Endothelial cell of umbilical vein (primary cell): ENCODE measurements at regions not wholly inside any gene's neighbourhood (a gene's known extent, or its start where the extent isn't known, plus 50 kb on each side); places are given as distances from the start of the nearest gene placed in this dataset.

Source experiments
- BruUV-seq: library from RNA; stranded (reverse); fragments of 400-500 nt; replicated peaks from 2 replicates; lab custom pipeline; 2021; lab: Mats Ljungman, UMichigan
- CTCF ChIA-PET: fragments of 300-600, 350-600 bp; sonication (Branson Sonifier 250); formaldehyde crosslinking; loops from one replicate; lab custom pipeline; 2021; ENCODE audit warnings: antibody characterized with exemption, inconsistent platforms; lab: Charles Lee
- POLR2A ChIA-PET: fragments of 300-600, 350-600 bp; sonication (Branson Sonifier 250); formaldehyde crosslinking; loops from one replicate; lab custom pipeline; 2021; ENCODE audit warnings: antibody characterized with exemption, inconsistent platforms; lab: Charles Lee
- DNase-seq: peaks from one replicate; pipeline ENCODE4 v3.0.0-alpha.2; 2011; ENCODE audit warnings: low read depth, low spot score
- FAIRE-seq: peaks from 2 replicates; lab custom pipeline; 2011; peaks lifted over from hg19 to GRCh38; lab: Jason Lieb, UNC
- H2AFZ ChIP-seq: 2 replicates; pipeline ENCODE4 v1.6.0; 2012; ENCODE audit warnings: low read depth, low read length, control low read depth, inconsistent platforms
- H3K27ac ChIP-seq: 2 replicates; pipeline ENCODE4 v1.5.1; 2011; ENCODE audit warnings: low read depth, mild to moderate bottlenecking, control low read depth, low read length, moderate library complexity; ENCODE audit not compliant: insufficient read depth
- H3K27me3 ChIP-seq, 2 experiments: 2 replicates each; pipeline versions ENCODE4 v1.6.0 to v1.6.1; 2011; ENCODE audit warnings: low read length in 2 of 2, mixed read lengths in 1 of 2; ENCODE audit not compliant: control insufficient read depth in 2 of 2, insufficient read depth in 2 of 2
- H3K36me3 ChIP-seq, 2 experiments: 2 replicates in 1 of 2; 3 replicates in 1 of 2; pipeline ENCODE4 v1.5.1; 2011; ENCODE audit warnings: low read length in 2 of 2, mild to moderate bottlenecking in 1 of 2, moderate library complexity in 1 of 2; ENCODE audit not compliant: control insufficient read depth in 2 of 2, insufficient read depth in 2 of 2; ENCODE audit errors: extremely low read depth in 1 of 2
- H3K4me1 ChIP-seq: 3 replicates; pipeline ENCODE4 v1.5.1; 2011; ENCODE audit warnings: mild to moderate bottlenecking, low read length; ENCODE audit not compliant: control insufficient read depth, insufficient read depth; ENCODE audit errors: extremely low read depth
- H3K4me2 ChIP-seq: 2 replicates; pipeline ENCODE4 v1.6.1; 2011; ENCODE audit warnings: low read length, control low read depth, mixed read lengths; ENCODE audit not compliant: insufficient read depth
- H3K4me3 ChIP-seq, 3 experiments: fragments of 200-600 bp in 1 of 3; sonication (generic), shearing (Covaris generic) in 1 of 3; replicated peaks in 1 of 3; 2 replicates each; pipeline ENCODE4 v1.5.1; 2011 to 2016; ENCODE audit warnings: control low read depth in 3 of 3, low read length in 3 of 3, mild to moderate bottlenecking in 2 of 3, inconsistent platforms in 1 of 3, low read depth in 1 of 3, moderate library complexity in 1 of 3; ENCODE audit not compliant: insufficient read depth in 1 of 3
- H3K79me2 ChIP-seq: 2 replicates; pipeline ENCODE4 v1.6.0; 2012; ENCODE audit warnings: low read length, inconsistent platforms; ENCODE audit not compliant: control insufficient read depth, insufficient read depth
- H3K9ac ChIP-seq: replicated peaks from 2 replicates; pipeline ENCODE3; 2011; ENCODE audit warnings: low read length, control low read depth; ENCODE audit not compliant: insufficient read depth; ENCODE audit errors: extremely low read depth
- H3K9me1 ChIP-seq: replicated peaks from 3 replicates; pipeline ENCODE4 v1.6.0; 2011; ENCODE audit warnings: mild to moderate bottlenecking, low read length; ENCODE audit not compliant: control insufficient read depth, insufficient read depth; ENCODE audit errors: extremely low read depth
- H3K9me3 ChIP-seq: replicated peaks from 2 replicates; pipeline ENCODE4 v1.5.1; 2012; ENCODE audit warnings: low read length, inconsistent platforms; ENCODE audit not compliant: control insufficient read depth, insufficient read depth
- H4K20me1 ChIP-seq: replicated peaks from 2 replicates; pipeline ENCODE3; 2011; ENCODE audit warnings: mild to moderate bottlenecking, low read length; ENCODE audit not compliant: control insufficient read depth, insufficient read depth; ENCODE audit errors: extremely low read depth
- EZH2 ChIP-seq: IDR thresholded peaks from 2 replicates; pipeline ENCODE4 v1.6.1; 2012; ENCODE audit warnings: borderline replicate concordance, low read depth, mild to moderate bottlenecking, moderate library complexity, low read length, inconsistent platforms; ENCODE audit not compliant: severe bottlenecking
- GATA2 ChIP-seq: IDR thresholded peaks from 2 replicates; pipeline ENCODE4 v1.7.0; 2011; ENCODE audit warnings: low read depth, mild to moderate bottlenecking, moderate library complexity, mixed read lengths, low read length; ENCODE audit not compliant: insufficient read length, insufficient read depth
- JUN ChIP-seq: IDR thresholded peaks from 2 replicates; pipeline ENCODE4 v1.6.1; 2011; ENCODE audit warnings: borderline replicate concordance, low read depth; ENCODE audit not compliant: insufficient read length, insufficient read depth
- MYC ChIP-seq: IDR thresholded peaks from one replicate; pipeline ENCODE4 v1.6.1; 2011; ENCODE audit warnings: mild to moderate bottlenecking, low read depth, low read length
- POLR2A ChIP-seq: IDR thresholded peaks from 2 replicates; pipeline ENCODE4 v1.6.1; 2012; ENCODE audit warnings: low read depth, mild to moderate bottlenecking, control low read depth, low read length
- POLR2AphosphoS5 ChIP-seq: IDR thresholded peaks from 2 replicates; pipeline ENCODE4 v1.6.1; 2012; ENCODE audit warnings: low read depth, mild to moderate bottlenecking, control low read depth, low read length, moderate library complexity; ENCODE audit not compliant: insufficient read depth
- dilution Hi-C: fragments of 300-500 bp; cut with MboI; formaldehyde crosslinking; loops from one replicate; pipeline ENCODE4 v1.15.0; 2019; ENCODE audit warnings: low sequenced_read_pairs; ENCODE audit not compliant: extremely low pct_ligation_motif_present
- intact Hi-C: fragments of 100-400 bp; cut with micrococcal nuclease; formaldehyde crosslinking; loops from one replicate; pipeline ENCODE4 v1.10.0; 2022
- TF ChIP-seq, protein P1 (sequence below), 2 donors: IDR thresholded peaks; 1 replicate in 1 of 2; 2 replicates in 1 of 2; pipeline ENCODE4 v1.5.1; 2011; ENCODE audit warnings: low read length in 2 of 2, mild to moderate bottlenecking in 2 of 2, moderate library complexity in 2 of 2, control low read depth in 1 of 2, inconsistent platforms in 1 of 2, low read depth in 1 of 2; ENCODE audit not compliant: insufficient read depth in 1 of 2; ENCODE audit errors: extremely low read depth in 1 of 2
- TF ChIP-seq, protein P2 (sequence below): IDR thresholded peaks from 2 replicates; pipeline ENCODE4 v1.6.1; 2011; ENCODE audit not compliant: insufficient read depth, insufficient read length

DNA sequence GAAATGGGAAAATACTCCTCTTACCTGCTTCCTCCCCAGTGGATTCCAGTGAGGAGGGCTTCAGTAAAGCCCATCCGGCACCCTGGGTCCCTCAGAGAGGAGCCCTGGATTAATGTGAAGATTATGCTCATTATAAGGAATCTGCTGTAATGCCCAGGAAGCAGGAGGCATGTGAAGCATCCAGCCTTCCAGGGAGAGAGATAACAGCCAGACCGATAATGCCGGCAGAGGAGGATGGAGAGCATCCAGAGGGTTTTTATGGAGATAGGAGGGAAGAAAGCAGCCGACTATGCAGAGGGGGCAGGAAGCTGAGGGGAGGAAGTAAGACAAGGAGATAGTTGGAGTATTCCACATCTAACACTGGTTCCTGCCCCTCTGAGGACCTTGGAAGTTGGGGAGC, 53.7 kb upstream of the TMEM132E start:
- no peaks in the 10 kb centered on the region for H3K9me3 ChIP-seq
- H3K4me3 ChIP-seq, result no peak overlapping the region
- DNase-seq, result no peak
- dilution Hi-C loops (no loop called here), intact Hi-C loops (no loop called here)
- no peak overlapping the region for H2AFZ ChIP-seq
- H3K79me2 ChIP-seq, result no peaks in the 10 kb centered on the region
- no peak overlapping the region for H3K27ac ChIP-seq
- CTCF ChIA-PET, result interaction anchor here (1.6 kb wide), 1 partner anchor 17 kb away, joined by 4 read pairs; no protein-coding TSS in a partner anchor
- no peak for FAIRE-seq
- POLR2A ChIA-PET, result no interaction called here
- no peaks in the 10 kb centered on the region for H3K9me1 ChIP-seq
- TF ChIP-seq, protein P1, sequence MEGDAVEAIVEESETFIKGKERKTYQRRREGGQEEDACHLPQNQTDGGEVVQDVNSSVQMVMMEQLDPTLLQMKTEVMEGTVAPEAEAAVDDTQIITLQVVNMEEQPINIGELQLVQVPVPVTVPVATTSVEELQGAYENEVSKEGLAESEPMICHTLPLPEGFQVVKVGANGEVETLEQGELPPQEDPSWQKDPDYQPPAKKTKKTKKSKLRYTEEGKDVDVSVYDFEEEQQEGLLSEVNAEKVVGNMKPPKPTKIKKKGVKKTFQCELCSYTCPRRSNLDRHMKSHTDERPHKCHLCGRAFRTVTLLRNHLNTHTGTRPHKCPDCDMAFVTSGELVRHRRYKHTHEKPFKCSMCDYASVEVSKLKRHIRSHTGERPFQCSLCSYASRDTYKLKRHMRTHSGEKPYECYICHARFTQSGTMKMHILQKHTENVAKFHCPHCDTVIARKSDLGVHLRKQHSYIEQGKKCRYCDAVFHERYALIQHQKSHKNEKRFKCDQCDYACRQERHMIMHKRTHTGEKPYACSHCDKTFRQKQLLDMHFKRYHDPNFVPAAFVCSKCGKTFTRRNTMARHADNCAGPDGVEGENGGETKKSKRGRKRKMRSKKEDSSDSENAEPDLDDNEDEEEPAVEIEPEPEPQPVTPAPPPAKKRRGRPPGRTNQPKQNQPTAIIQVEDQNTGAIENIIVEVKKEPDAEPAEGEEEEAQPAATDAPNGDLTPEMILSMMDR (IDR thresholded peaks at IDR 0.05; ENCODE audit: extremely low read depth in 1 of 2, insufficient read depth in 1 of 2, low read depth in 1 of 2, low read length in 2 of 2), result no peak
- TF ChIP-seq GATA2 (no peak), MYC (no peak), JUN (no peak), POLR2AphosphoS5 (no peak), POLR2A (no peak), EZH2 (no peak)
- TF ChIP-seq, protein P2, sequence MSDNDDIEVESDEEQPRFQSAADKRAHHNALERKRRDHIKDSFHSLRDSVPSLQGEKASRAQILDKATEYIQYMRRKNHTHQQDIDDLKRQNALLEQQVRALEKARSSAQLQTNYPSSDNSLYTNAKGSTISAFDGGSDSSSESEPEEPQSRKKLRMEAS, result no peak
- no peak overlapping the region for H3K9ac ChIP-seq
- no peaks in the 10 kb centered on the region for H4K20me1 ChIP-seq
- H3K4me1 ChIP-seq, result no peaks in the 10 kb centered on the region
- H3K4me2 ChIP-seq, result no peak overlapping the region
- BruUV-seq, result no TSS peak
- H3K36me3 ChIP-seq, result no peaks in the 10 kb centered on the region
- no peaks in the 10 kb centered on the region for H3K27me3 ChIP-seq
